ENCODE measurements at regions not wholly inside any gene's neighbourhood (a gene's known extent, or its start where the extent isn't known, plus 50 kb on each side); places are given as distances from the start of the nearest gene placed in this dataset.

GRCh38 chr16:6034511-6034910, 936.9 kb upstream of the EEF2KMT start:
- no peaks in the 10 kb centered on the region for H3F3A ChIP-seq (ENCODE audit: insufficient read depth)
- in situ Hi-C loops (cut with MboI) = no loop called here
- no peak overlapping the region for H3K9ac ChIP-seq
- H3K4me1 ChIP-seq (ENCODE audit: insufficient read depth) = no peaks in the 10 kb centered on the region
- H3K4me3 ChIP-seq = no peak overlapping the region
- no peak overlapping the region for H2AFZ ChIP-seq
- TF ChIP-seq EZH2phosphoT487 (IDR thresholded peaks at IDR 0.05; ENCODE audit: insufficient read depth, low read depth) = no peak
- no peak for TF ChIP-seq EZH2 (IDR thresholded peaks at IDR 0.05; ENCODE audit: insufficient read depth, poor library complexity, severe bottlenecking)
- no peaks in the 10 kb centered on the region for H3K9me3 ChIP-seq (ENCODE audit: low read depth)
- WGBS, 2 experiments (ENCODE audit: low coverage in 1 of 2, low lambda C conversion rate in 2 of 2, missing lambda C conversion rate in 2 of 2) = 45 to 49% methylated on average over 4 of the region's 4 CpGs
- H3K9me2 ChIP-seq (ENCODE audit: insufficient read depth) = no peaks in the 10 kb centered on the region
- no peaks in the 10 kb centered on the region for H3K27me3 ChIP-seq (replicated peaks; ENCODE audit: insufficient read depth)
- no peaks in the 10 kb centered on the region for H3K36me3 ChIP-seq (ENCODE audit: low read depth)
- H3K79me2 ChIP-seq (ENCODE audit: insufficient read depth) = no peaks in the 10 kb centered on the region
- H4K20me1 ChIP-seq (ENCODE audit: insufficient read depth) = no peaks in the 10 kb centered on the region
- H3K4me2 ChIP-seq (ENCODE audit: unreplicated experiment) = no peak overlapping the region
- DNase-seq = no peak
- no peak overlapping the region for H3K27ac ChIP-seq

GRCh38 chr16:6032438-6032837, 934.8 kb upstream of the EEF2KMT start:
- no peak overlapping the region for H3K4me3 ChIP-seq
- H3F3A ChIP-seq (ENCODE audit: insufficient read depth) = no peaks in the 10 kb centered on the region
- no peak overlapping the region for H3K27ac ChIP-seq
- DNase-seq = no peak
- WGBS, 2 experiments (ENCODE audit: low coverage in 1 of 2, low lambda C conversion rate in 2 of 2, missing lambda C conversion rate in 2 of 2) = 10 to 15% methylated on average over 3 of the region's 3 CpGs
- H3K4me2 ChIP-seq (ENCODE audit: unreplicated experiment) = no peak overlapping the region
- no peaks in the 10 kb centered on the region for H3K27me3 ChIP-seq (replicated peaks; ENCODE audit: insufficient read depth)
- H3K36me3 ChIP-seq (ENCODE audit: low read depth) = no peaks in the 10 kb centered on the region
- no peak overlapping the region for H2AFZ ChIP-seq
- in situ Hi-C loops (cut with MboI) = no loop called here
- no peaks in the 10 kb centered on the region for H3K79me2 ChIP-seq (ENCODE audit: insufficient read depth)
- H3K4me1 ChIP-seq (ENCODE audit: insufficient read depth) = no peaks in the 10 kb centered on the region
- no peak for TF ChIP-seq EZH2phosphoT487 (IDR thresholded peaks at IDR 0.05; ENCODE audit: insufficient read depth, low read depth)
- TF ChIP-seq EZH2 (IDR thresholded peaks at IDR 0.05; ENCODE audit: insufficient read depth, poor library complexity, severe bottlenecking) = no peak
- H3K9me3 ChIP-seq (ENCODE audit: low read depth) = no peaks in the 10 kb centered on the region
- H3K9me2 ChIP-seq (ENCODE audit: insufficient read depth) = no peaks in the 10 kb centered on the region
- no peak overlapping the region for H3K9ac ChIP-seq
- H4K20me1 ChIP-seq (ENCODE audit: insufficient read depth) = no peaks in the 10 kb centered on the region

GRCh38 chr16:6031567-6031966, 934.0 kb upstream of the EEF2KMT start:
- no peaks in the 10 kb centered on the region for H3K9me3 ChIP-seq (ENCODE audit: low read depth)
- H3K36me3 ChIP-seq (ENCODE audit: low read depth) = no peaks in the 10 kb centered on the region
- H3K9me2 ChIP-seq (ENCODE audit: insufficient read depth) = no peaks in the 10 kb centered on the region
- 8 to 10% methylated on average over 7 of the region's 7 CpGs for WGBS, 2 experiments (ENCODE audit: low coverage in 1 of 2, low lambda C conversion rate in 2 of 2, missing lambda C conversion rate in 2 of 2)
- H3K27ac ChIP-seq = no peak overlapping the region
- H3K4me3 ChIP-seq = no peak overlapping the region
- H3K9ac ChIP-seq = no peak overlapping the region
- no peak for TF ChIP-seq EZH2 (IDR thresholded peaks at IDR 0.05; ENCODE audit: insufficient read depth, poor library complexity, severe bottlenecking)
- no peak for TF ChIP-seq EZH2phosphoT487 (IDR thresholded peaks at IDR 0.05; ENCODE audit: insufficient read depth, low read depth)
- H3K4me1 ChIP-seq (ENCODE audit: insufficient read depth) = no peaks in the 10 kb centered on the region
- in situ Hi-C loops (cut with MboI) = no loop called here
- no peaks in the 10 kb centered on the region for H3K79me2 ChIP-seq (ENCODE audit: insufficient read depth)
- H2AFZ ChIP-seq = no peak overlapping the region
- no peaks in the 10 kb centered on the region for H4K20me1 ChIP-seq (ENCODE audit: insufficient read depth)
- no peak for DNase-seq
- no peaks in the 10 kb centered on the region for H3F3A ChIP-seq (ENCODE audit: insufficient read depth)
- no peak overlapping the region for H3K4me2 ChIP-seq (ENCODE audit: unreplicated experiment)
- H3K27me3 ChIP-seq (replicated peaks; ENCODE audit: insufficient read depth) = no peaks in the 10 kb centered on the region

GRCh38 chr16:6031102-6031501, 933.5 kb upstream of the EEF2KMT start:
- no peaks in the 10 kb centered on the region for H3K79me2 ChIP-seq (ENCODE audit: insufficient read depth)
- no peak overlapping the region for H3K27ac ChIP-seq
- H3K4me2 ChIP-seq (ENCODE audit: unreplicated experiment) = no peak overlapping the region
- no peak overlapping the region for H2AFZ ChIP-seq
- no peaks in the 10 kb centered on the region for H3K36me3 ChIP-seq (ENCODE audit: low read depth)
- in situ Hi-C loops (cut with MboI) = no loop called here
- no peaks in the 10 kb centered on the region for H3F3A ChIP-seq (ENCODE audit: insufficient read depth)
- no peaks in the 10 kb centered on the region for H3K9me2 ChIP-seq (ENCODE audit: insufficient read depth)
- no peaks in the 10 kb centered on the region for H4K20me1 ChIP-seq (ENCODE audit: insufficient read depth)
- no peak overlapping the region for H3K9ac ChIP-seq
- no peaks in the 10 kb centered on the region for H3K4me1 ChIP-seq (ENCODE audit: insufficient read depth)
- H3K27me3 ChIP-seq (replicated peaks; ENCODE audit: insufficient read depth) = no peaks in the 10 kb centered on the region
- no peak overlapping the region for H3K4me3 ChIP-seq
- H3K9me3 ChIP-seq (ENCODE audit: low read depth) = no peaks in the 10 kb centered on the region
- 14 to 21% methylated on average over 5 of the region's 5 CpGs for WGBS, 2 experiments (ENCODE audit: low coverage in 1 of 2, low lambda C conversion rate in 2 of 2, missing lambda C conversion rate in 2 of 2)
- no peak for DNase-seq
- no peak for TF ChIP-seq EZH2 (IDR thresholded peaks at IDR 0.05; ENCODE audit: insufficient read depth, poor library complexity, severe bottlenecking)
- TF ChIP-seq EZH2phosphoT487 (IDR thresholded peaks at IDR 0.05; ENCODE audit: insufficient read depth, low read depth) = no peak

GRCh38 chr16:6027733-6028132, 930.1 kb upstream of the EEF2KMT start:
- TF ChIP-seq EZH2 (IDR thresholded peaks at IDR 0.05; ENCODE audit: insufficient read depth, poor library complexity, severe bottlenecking) (no peak), EZH2phosphoT487 (IDR thresholded peaks at IDR 0.05; ENCODE audit: insufficient read depth, low read depth) (no peak)
- Histone ChIP-seq H3K4me2 (ENCODE audit: unreplicated experiment) (no peak overlapping the region), H3K4me3 (no peak overlapping the region), H3K79me2 (ENCODE audit: insufficient read depth) (no peaks in the 10 kb centered on the region), H3K27ac (no peak overlapping the region), H3K27me3 (replicated peaks; ENCODE audit: insufficient read depth) (no peaks in the 10 kb centered on the region), H4K20me1 (ENCODE audit: insufficient read depth) (no peaks in the 10 kb centered on the region), H3K36me3 (ENCODE audit: low read depth) (no peaks in the 10 kb centered on the region), H2AFZ (no peak overlapping the region), H3K4me1 (ENCODE audit: insufficient read depth) (no peaks in the 10 kb centered on the region), H3F3A (ENCODE audit: insufficient read depth) (no peaks in the 10 kb centered on the region), H3K9ac (no peak overlapping the region), H3K9me3 (ENCODE audit: low read depth) (no peaks in the 10 kb centered on the region), H3K9me2 (ENCODE audit: insufficient read depth) (no peaks in the 10 kb centered on the region)
- no peak for DNase-seq
- in situ Hi-C loops (cut with MboI) = no loop called here
- 9 to 10% methylated on average over 7 of the region's 7 CpGs for WGBS, 2 experiments (ENCODE audit: low coverage in 1 of 2, low lambda C conversion rate in 2 of 2, missing lambda C conversion rate in 2 of 2)

Measured in GM23248 (cell line).